Parathyroid adenoma (tissue), 2 donors: ENCODE measurements at regions not wholly inside any gene's neighbourhood (a gene's known extent, or its start where the extent isn't known, plus 50 kb on each side); places are given as distances from the start of the nearest gene placed in this dataset.

ENCODE experiments used
- H2AFZ ChIP-seq: fragments of 300-600 bp; sonication (generic); one replicate; pipeline ENCODE4 v1.7.0; 2017; ENCODE audit warnings: antibody characterized with exemption, mild to moderate bottlenecking
- H3K27ac ChIP-seq: fragments of 300-600 bp; sonication (generic); one replicate; pipeline ENCODE4 v1.7.0; 2017
- H3K27me3 ChIP-seq: fragments of 300-600 bp; sonication (generic); one replicate; pipeline ENCODE4 v1.7.0; 2017; ENCODE audit warnings: low read length; ENCODE audit not compliant: control insufficient read depth, insufficient read depth
- H3K36me3 ChIP-seq: fragments of 300-600 bp; sonication (generic); one replicate; pipeline ENCODE4 v1.7.0; 2017; ENCODE audit warnings: low read length; ENCODE audit not compliant: control insufficient read depth, insufficient read depth
- H3K4me1 ChIP-seq: fragments of 300-600 bp; sonication (generic); one replicate; pipeline ENCODE4 v1.7.0; 2017; ENCODE audit warnings: control low read depth
- H3K4me2 ChIP-seq: fragments of 300-600 bp; sonication (generic); one replicate; pipeline ENCODE4 v1.7.0; 2017; ENCODE audit warnings: low read length
- H3K4me3 ChIP-seq: fragments of 300-600 bp; sonication (generic); one replicate; pipeline ENCODE4 v1.7.0; 2017; ENCODE audit warnings: low read depth, low read length
- H3K79me2 ChIP-seq: fragments of 300-600 bp; sonication (generic); one replicate; pipeline ENCODE4 v1.7.0; 2017; ENCODE audit warnings: control low read depth
- H3K9ac ChIP-seq: fragments of 300-600 bp; sonication (generic); one replicate; pipeline ENCODE4 v1.7.0; 2017; ENCODE audit warnings: mild to moderate bottlenecking
- H3K9me3 ChIP-seq: fragments of 300-600 bp; sonication (generic); one replicate; pipeline ENCODE4 v1.7.0; 2017; ENCODE audit warnings: low read length; ENCODE audit not compliant: control insufficient read depth
- CTCF ChIP-seq: fragments of 300-600 bp; sonication (generic); IDR thresholded peaks from one replicate; pipeline ENCODE4 v1.7.0; 2017; ENCODE audit warnings: antibody characterized with exemption, mild to moderate bottlenecking
- donor health status: primary hyperparathyroidism.

- TF ChIP-seq CTCF, result no peak
Observed at GRCh38 chr6:22708469-22708868, 139.1 kb downstream of the HDGFL1 start.

GRCh38 chr6:22709803-22710202 is 140.4 kb downstream of the HDGFL1 start:
- H3K9ac ChIP-seq, result no peak overlapping the region
- TF ChIP-seq CTCF, result no peak
- no peaks in the 10 kb centered on the region for H3K27me3 ChIP-seq
- no peak overlapping the region for H2AFZ ChIP-seq
- H3K4me2 ChIP-seq, result no peak overlapping the region
- no peaks in the 10 kb centered on the region for H3K79me2 ChIP-seq
- no peak overlapping the region for H3K27ac ChIP-seq
- H3K4me3 ChIP-seq, result no peak overlapping the region
- H3K4me1 ChIP-seq, result peaks cover 3% of the 10 kb centered on the region
- H3K36me3 ChIP-seq, result no peaks in the 10 kb centered on the region
- H3K9me3 ChIP-seq, result no peaks in the 10 kb centered on the region

More at GRCh38 chr6:22708469-22708868, 139.1 kb downstream of the HDGFL1 start:
- Histone ChIP-seq H3K4me2 (no peak overlapping the region), H3K36me3 (no peaks in the 10 kb centered on the region), H3K79me2 (no peaks in the 10 kb centered on the region), H3K27ac (no peak overlapping the region), H3K4me1 (peaks cover 3% of the 10 kb centered on the region), H3K9ac (no peak overlapping the region), H3K4me3 (no peak overlapping the region), H3K9me3 (no peaks in the 10 kb centered on the region), H2AFZ (no peak overlapping the region), H3K27me3 (no peaks in the 10 kb centered on the region)

DNA sequence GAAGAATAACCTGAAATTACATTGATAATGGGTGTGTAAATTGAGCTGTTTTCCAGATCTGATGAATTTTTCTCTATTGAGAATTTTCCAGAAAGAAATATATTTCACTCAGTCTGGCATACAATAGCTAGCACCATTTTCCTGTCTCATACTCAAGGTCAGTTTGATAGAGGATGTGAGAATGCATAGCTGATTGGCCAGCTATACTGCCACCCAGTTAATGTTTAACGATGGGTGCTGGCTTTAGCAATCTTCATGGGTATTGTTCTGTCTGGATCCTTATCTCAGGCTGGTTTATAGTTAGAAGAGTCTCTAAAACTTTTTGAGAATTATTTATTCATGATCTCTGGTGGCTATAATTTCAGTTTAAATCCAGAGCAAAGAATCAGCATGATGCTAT is 147.4 kb downstream of the HDGFL1 start:
- no peaks in the 10 kb centered on the region for H3K9me3 ChIP-seq
- TF ChIP-seq CTCF, result no peak
- H3K4me1 ChIP-seq, result no peaks in the 10 kb centered on the region
- H3K4me3 ChIP-seq, result no peak overlapping the region
- H2AFZ ChIP-seq, result no peak overlapping the region
- H3K27ac ChIP-seq, result no peak overlapping the region
- no peak overlapping the region for H3K4me2 ChIP-seq
- no peaks in the 10 kb centered on the region for H3K79me2 ChIP-seq
- no peaks in the 10 kb centered on the region for H3K27me3 ChIP-seq
- no peak overlapping the region for H3K9ac ChIP-seq
- no peaks in the 10 kb centered on the region for H3K36me3 ChIP-seq

DNA sequence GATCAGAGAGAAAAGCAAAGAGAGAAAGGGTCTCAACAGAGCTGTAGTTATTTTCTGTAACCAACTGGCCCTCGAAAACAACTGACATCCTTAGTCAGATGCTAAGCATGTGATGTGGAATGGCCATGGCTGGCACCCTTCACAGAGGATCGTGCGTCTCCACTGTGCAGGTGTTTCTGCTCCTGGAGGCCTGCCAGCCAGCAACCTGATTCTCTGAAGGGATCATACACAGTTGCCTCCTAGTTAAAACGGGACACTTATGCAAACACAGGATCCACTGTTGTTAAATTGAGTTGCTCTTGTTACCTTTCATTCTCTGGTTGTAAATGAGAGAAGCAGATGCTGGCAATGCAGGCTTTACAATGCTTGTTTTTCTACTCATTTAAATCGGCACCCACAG is 148.5 kb downstream of the HDGFL1 start:
- Histone ChIP-seq H3K79me2 (no peaks in the 10 kb centered on the region), H3K9ac (no peak overlapping the region), H3K36me3 (no peaks in the 10 kb centered on the region), H3K4me2 (no peak overlapping the region), H2AFZ (no peak overlapping the region), H3K9me3 (no peaks in the 10 kb centered on the region), H3K27ac (no peak overlapping the region), H3K4me1 (no peaks in the 10 kb centered on the region), H3K4me3 (no peak overlapping the region), H3K27me3 (no peaks in the 10 kb centered on the region)
- no peak for TF ChIP-seq CTCF

- no peak for TF ChIP-seq CTCF
- Histone ChIP-seq H3K27ac (no peak overlapping the region), H3K4me3 (no peak overlapping the region), H3K9me3 (no peaks in the 10 kb centered on the region), H3K36me3 (no peaks in the 10 kb centered on the region), H3K4me2 (no peak overlapping the region), H3K79me2 (no peaks in the 10 kb centered on the region), H2AFZ (no peak overlapping the region), H3K9ac (no peak overlapping the region), H3K27me3 (no peaks in the 10 kb centered on the region), H3K4me1 (no peaks in the 10 kb centered on the region)
Observed at GRCh38 chr6:22722913-22723312, 153.5 kb downstream of the HDGFL1 start.
